Activated CD4-positive, alpha-beta T cell treated with anti-CD3 and anti-CD28 coated beads, Interleukin-2, amount 10 ng/mL, durations not matched to agents 24 days and 14 days (primary cell): ENCODE measurements at regions not wholly inside any gene's neighbourhood (a gene's known extent, or its start where the extent isn't known, plus 50 kb on each side); places are given as distances from the start of the nearest gene placed in this dataset.

Experiments used
- DNase-seq: peaks from one replicate; pipeline ENCODE4 v3.0.0; 2022
- H3K27ac Mint-ChIP-seq: one replicate; pipeline ENCODE4 v1.8.0; 2022; ENCODE audit warnings: mild to moderate bottlenecking, mixed read lengths
- H3K27me3 Mint-ChIP-seq: one replicate; pipeline ENCODE4 v1.8.0; 2022; ENCODE audit warnings: mixed read lengths
- H3K36me3 Mint-ChIP-seq: one replicate; pipeline ENCODE4 v1.8.0; 2022; ENCODE audit warnings: low read depth, mild to moderate bottlenecking, mixed read lengths
- H3K4me1 Mint-ChIP-seq: one replicate; pipeline ENCODE4 v1.8.0; 2021; ENCODE audit warnings: mixed read lengths
- H3K4me3 Mint-ChIP-seq: one replicate; pipeline ENCODE4 v1.8.0; 2022; ENCODE audit warnings: mild to moderate bottlenecking, moderate library complexity, mixed read lengths
- H3K9me3 Mint-ChIP-seq: one replicate; pipeline ENCODE4 v1.8.0; 2021; ENCODE audit warnings: mixed read lengths
- intact Hi-C: fragments of 100-400 bp; cut with micrococcal nuclease; formaldehyde crosslinking; loops from one replicate; pipeline ENCODE4 v1.15.1; 2023

DNA sequence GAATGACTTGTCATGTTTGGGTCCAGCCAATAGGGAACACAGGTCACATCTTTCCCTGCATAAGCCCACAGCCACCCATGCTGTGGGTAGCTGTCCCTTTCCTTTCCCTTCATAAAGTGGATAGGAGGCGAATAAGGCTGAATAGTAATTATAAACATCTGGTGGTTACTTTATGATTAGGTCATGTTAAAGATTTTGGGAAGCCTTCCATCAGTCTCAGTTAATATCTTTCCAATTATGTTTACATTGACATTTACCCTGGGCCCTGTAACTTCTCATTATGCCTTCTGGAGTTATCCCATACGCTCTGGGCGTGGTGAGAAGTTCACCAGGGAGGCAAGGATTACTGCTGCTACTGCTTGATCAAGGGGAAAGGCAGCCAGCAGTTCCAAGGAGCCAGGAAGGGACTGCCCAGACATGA, 197.2 kb downstream of the HLX start:
- Mint-ChIP-seq H3K9me3 (peaks cover 6% of the 10 kb centered on the region), H3K27ac (no peak overlapping the region), H3K36me3 (no peaks in the 10 kb centered on the region), H3K4me1 (peaks cover 2% of the 10 kb centered on the region), H3K4me3 (no peak overlapping the region), H3K27me3 (no peaks in the 10 kb centered on the region)
- intact Hi-C loops = no loop called here
- DNase-seq = no peak

DNA sequence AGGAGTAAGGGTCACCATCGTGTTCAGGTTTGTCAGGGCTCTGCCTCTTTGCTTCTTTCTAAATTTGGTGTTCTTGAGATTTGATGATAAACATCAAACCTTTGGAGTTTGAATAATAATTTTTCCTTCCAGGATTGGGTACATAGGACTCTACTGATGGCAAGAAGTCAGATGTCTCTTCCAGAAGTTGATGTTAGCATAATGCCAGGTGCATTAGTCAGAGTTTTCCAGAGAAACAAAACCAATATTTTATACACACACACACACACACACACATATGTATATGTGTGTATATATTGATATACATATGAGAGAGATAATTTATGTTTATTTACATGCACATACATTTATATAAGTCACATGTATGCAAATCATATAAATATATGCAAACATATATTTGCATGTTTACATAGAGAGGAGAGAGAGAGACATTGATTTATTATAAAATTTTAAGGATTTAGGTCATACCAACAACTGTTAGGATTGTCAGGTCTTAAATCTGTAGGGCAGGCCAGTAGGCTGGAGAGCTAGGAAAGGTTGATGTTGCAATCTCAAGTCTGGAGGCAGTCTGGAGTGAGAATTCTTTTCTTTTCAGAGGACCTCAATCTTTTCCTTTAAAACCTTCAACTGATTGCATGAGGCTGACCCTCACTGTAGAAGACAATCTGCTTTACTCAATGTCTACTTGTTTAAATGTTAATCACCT, 199.2 kb downstream of the HLX start:
- no peaks in the 10 kb centered on the region for H3K36me3 Mint-ChIP-seq
- H3K27me3 Mint-ChIP-seq = no peaks in the 10 kb centered on the region
- no peak for DNase-seq
- no peaks in the 10 kb centered on the region for H3K9me3 Mint-ChIP-seq
- intact Hi-C loops = no loop called here
- H3K4me1 Mint-ChIP-seq = peaks cover 2% of the 10 kb centered on the region
- no peak overlapping the region for H3K27ac Mint-ChIP-seq
- H3K4me3 Mint-ChIP-seq = no peak overlapping the region

GRCh38 chr1:221083902-221084301, 204.7 kb downstream of the HLX start:
- no peak overlapping the region for H3K4me3 Mint-ChIP-seq

GRCh38 chr1:221084681-221085080, 205.4 kb downstream of the HLX start:
- peaks cover 2% of the 10 kb centered on the region for H3K4me1 Mint-ChIP-seq
- H3K36me3 Mint-ChIP-seq = no peaks in the 10 kb centered on the region
- intact Hi-C loops = no loop called here
- no peak for DNase-seq
- H3K27ac Mint-ChIP-seq = peak overlapping the region; percentile 10
- H3K9me3 Mint-ChIP-seq = no peaks in the 10 kb centered on the region
- no peaks in the 10 kb centered on the region for H3K27me3 Mint-ChIP-seq
- H3K4me3 Mint-ChIP-seq = no peak overlapping the region

More at GRCh38 chr1:221083902-221084301, 204.7 kb downstream of the HLX start:
- no peaks in the 10 kb centered on the region for H3K27me3 Mint-ChIP-seq
- no peak overlapping the region for H3K27ac Mint-ChIP-seq
- no peak for DNase-seq
- intact Hi-C loops = no loop called here
- no peaks in the 10 kb centered on the region for H3K9me3 Mint-ChIP-seq
- H3K36me3 Mint-ChIP-seq = no peaks in the 10 kb centered on the region
- H3K4me1 Mint-ChIP-seq = peaks cover 2% of the 10 kb centered on the region

DNA sequence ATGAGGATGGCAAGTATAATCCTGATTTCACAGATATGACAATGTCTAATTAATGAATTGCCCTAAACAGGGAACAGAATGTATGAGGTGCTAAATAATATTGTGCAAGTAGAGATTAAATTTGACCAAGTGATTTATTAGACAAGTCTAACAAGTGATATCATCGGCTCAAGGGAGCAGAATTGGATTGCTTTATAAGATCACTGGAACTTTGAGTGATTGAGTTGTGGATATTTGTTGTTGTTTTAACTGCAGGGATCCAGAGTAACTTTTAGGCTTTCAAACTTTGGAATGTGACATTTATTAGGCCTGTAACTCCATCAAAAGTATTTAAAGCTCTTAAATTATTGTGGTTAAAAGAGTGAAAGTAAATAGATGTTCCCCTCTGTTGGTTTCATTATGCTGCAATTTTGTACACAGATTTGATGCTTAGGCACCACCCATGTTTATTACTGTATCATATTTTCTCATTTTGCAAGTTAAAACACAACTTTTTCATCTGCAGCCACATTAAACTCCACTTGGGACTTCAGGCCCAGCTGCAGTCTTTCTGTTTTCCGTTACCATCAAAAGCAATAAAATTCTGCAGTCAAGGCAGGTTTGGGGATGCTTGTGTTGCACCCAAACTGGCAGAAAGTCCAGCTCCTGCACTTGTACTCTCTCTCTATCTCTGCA, 206.6 kb downstream of the HLX start:
- H3K36me3 Mint-ChIP-seq = no peaks in the 10 kb centered on the region
- no peak overlapping the region for H3K4me3 Mint-ChIP-seq
- no peaks in the 10 kb centered on the region for H3K9me3 Mint-ChIP-seq
- no peak overlapping the region for H3K27ac Mint-ChIP-seq
- intact Hi-C loops = no loop called here
- H3K4me1 Mint-ChIP-seq = peaks cover 2% of the 10 kb centered on the region
- DNase-seq = no peak
- no peaks in the 10 kb centered on the region for H3K27me3 Mint-ChIP-seq

DNA sequence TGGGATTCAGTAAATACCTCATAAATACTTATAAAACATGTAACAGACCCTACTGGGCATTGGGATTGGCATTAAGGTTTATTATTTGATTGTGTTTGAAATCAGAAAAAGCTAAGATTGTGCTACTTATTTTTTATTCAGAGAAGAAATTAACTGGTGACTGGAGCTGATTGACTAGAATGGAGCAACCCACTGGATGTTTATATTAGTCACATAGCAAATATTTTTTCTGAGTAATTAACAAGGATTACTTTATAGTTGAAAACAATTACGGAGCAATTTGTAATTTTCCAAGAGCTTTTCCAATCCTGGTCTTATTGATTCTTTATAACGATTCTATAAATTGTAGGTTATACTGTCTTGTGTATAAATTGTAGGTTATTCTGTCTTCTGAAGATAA, 208.7 kb downstream of the HLX start:
- H3K36me3 Mint-ChIP-seq = no peaks in the 10 kb centered on the region
- H3K27ac Mint-ChIP-seq = no peak overlapping the region
- intact Hi-C loops = no loop called here

GRCh38 chr1:221089273-221089672, 210.0 kb downstream of the HLX start:
- Mint-ChIP-seq H3K4me1 (peaks cover 2% of the 10 kb centered on the region), H3K9me3 (no peaks in the 10 kb centered on the region), H3K4me3 (no peak overlapping the region), H3K27me3 (no peaks in the 10 kb centered on the region), H3K27ac (no peak overlapping the region), H3K36me3 (no peaks in the 10 kb centered on the region)
- no peak for DNase-seq
- intact Hi-C loops = no loop called here

More for the DNA sequence above, 208.7 kb downstream of the HLX start:
- no peak for DNase-seq
- Mint-ChIP-seq H3K4me3 (no peak overlapping the region), H3K9me3 (no peaks in the 10 kb centered on the region), H3K27me3 (no peaks in the 10 kb centered on the region), H3K4me1 (peaks cover 2% of the 10 kb centered on the region)

GRCh38 chr1:221089803-221090202, 210.6 kb downstream of the HLX start:
- Mint-ChIP-seq H3K27ac (no peak overlapping the region), H3K27me3 (no peaks in the 10 kb centered on the region), H3K9me3 (no peaks in the 10 kb centered on the region), H3K4me1 (no peaks in the 10 kb centered on the region), H3K36me3 (no peaks in the 10 kb centered on the region), H3K4me3 (no peak overlapping the region)
- intact Hi-C loops = no loop called here
- no peak for DNase-seq

DNA sequence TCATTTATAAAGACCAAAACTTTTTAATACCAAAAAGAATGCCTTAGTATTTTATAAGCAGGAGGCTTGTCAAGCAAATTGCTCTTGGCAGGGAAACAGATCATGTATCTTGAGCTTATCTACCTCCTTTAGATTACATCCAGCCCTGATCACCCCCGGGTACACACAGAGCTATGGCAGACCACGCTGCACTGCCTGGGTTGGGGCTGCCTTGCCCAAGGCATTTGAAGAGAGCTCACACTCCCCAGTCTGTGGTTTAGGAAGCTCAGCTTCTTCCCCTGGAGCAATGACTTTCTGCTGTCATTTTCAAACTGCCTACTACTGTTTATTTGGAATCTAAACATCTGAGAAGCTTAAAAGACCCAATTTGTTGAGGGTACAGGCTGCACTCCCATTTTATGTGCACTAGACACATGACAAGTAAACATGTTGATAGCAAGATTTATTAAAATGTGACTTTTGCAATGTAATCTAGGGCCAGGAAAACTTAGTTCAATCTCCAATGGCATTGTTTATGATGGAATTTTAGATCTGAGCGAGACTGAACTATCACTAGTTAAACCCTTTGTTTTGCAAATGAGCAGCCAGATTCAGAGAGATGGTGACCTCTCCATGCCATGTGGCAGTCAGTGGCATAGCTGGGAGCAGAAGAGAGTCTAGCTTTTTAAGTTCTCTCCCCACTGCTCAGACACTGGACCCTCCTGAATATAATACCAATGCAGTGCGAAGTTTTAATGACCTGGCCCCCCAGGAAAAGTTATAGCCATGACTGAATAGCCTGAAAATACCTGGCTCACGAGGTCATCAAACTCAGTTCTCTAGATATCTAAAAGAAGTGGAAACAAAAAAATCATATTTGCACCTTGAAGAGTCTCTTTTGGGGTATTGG, 214.9 kb downstream of the HLX start:
- Mint-ChIP-seq H3K27ac (no peak overlapping the region), H3K9me3 (no peaks in the 10 kb centered on the region), H3K27me3 (no peaks in the 10 kb centered on the region), H3K4me3 (no peak overlapping the region), H3K36me3 (no peaks in the 10 kb centered on the region), H3K4me1 (no peaks in the 10 kb centered on the region)
- intact Hi-C loops = no loop called here
- no peak for DNase-seq

DNA sequence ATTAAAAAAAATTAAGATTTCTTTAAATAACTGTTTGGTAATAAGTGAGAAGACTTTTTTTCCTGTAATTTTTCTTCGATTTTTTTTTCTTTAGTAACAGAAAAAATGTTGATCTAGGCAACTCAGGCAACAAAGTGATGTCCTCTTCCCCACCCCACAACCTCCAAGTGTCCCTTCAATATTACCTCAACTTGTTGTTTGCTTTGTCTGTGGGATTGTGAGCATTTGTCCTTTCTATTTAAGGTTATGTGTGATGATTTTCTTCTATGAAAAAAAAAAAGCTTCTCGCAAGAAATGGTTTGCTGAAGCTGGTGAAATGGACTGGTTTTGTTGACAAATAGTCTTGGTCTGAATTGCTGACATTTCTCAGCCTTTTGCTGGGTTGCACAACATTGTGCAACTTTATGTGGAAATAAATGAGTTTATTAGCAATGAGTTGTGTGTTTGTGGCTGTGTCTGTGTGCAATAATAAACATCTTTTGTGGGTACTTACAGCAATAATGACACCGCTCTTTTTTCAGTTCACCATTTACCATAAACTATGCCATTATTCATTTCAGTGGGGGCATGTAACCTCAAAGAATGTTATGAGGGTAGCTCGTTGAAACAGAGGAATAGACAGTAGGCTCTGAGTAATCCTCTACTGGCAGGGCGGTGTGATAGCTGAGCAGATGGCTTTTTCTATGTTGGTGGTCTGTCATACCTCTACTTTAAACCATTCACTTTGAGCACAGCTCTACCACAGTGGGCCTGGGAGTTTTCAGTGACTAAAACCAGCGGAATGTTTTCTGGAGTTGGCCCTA, 218.4 kb downstream of the HLX start:
- H3K9me3 Mint-ChIP-seq = no peaks in the 10 kb centered on the region
- H3K4me1 Mint-ChIP-seq = peaks cover 5% of the 10 kb centered on the region
- intact Hi-C loops = no loop called here

DNA sequence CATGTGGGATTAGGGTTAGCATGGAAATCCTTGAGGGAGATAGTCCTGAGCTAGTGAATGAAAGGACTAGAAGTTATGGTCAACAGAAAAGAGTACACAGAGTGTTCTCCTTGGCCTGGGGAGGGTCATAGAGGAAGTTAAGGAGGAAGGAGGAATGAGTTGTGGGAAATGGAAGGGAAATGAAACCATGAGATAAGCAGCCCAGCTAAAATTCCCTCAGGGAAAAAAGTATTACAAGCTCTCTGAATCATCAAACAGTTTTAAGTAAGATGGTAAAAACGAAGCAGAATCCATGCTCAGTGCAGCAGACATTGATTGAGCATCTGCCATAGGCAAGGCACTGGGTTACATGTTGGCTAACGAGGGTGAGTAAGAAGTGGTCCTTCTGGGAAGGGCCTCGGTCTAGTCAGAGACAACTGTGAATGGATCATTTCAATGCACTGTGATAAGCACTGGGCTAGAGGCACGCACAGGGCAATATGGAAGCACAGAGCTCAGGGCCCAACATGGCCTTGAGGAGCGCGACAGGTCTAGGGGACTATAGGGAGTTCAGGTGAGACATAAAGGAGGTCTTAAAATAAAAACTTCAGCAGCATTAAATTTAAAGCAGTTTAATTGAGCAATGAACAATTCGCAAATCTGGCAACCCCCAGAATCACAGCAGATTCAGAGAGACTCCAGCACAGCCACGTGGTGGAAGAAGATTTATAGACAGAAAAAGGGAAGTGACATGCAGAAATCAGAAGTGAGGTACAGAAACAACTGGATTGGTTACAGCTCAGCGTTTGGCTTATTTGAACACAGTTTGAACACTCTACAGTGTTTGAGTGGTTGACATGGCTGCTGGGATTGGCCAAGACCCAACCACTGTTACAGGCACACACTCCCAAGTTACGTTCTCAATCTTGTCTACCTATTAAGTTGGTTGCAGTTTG, 219.5 kb downstream of the HLX start:
- Mint-ChIP-seq H3K9me3 (peaks cover 2% of the 10 kb centered on the region), H3K27ac (no peak overlapping the region), H3K36me3 (no peaks in the 10 kb centered on the region), H3K4me3 (no peak overlapping the region), H3K4me1 (peaks cover 5% of the 10 kb centered on the region), H3K27me3 (no peaks in the 10 kb centered on the region)
- DNase-seq = no peak
- intact Hi-C loops = no loop called here

More for the DNA sequence above, 218.4 kb downstream of the HLX start:
- Mint-ChIP-seq H3K36me3 (no peaks in the 10 kb centered on the region), H3K4me3 (no peak overlapping the region), H3K27ac (no peak overlapping the region), H3K27me3 (no peaks in the 10 kb centered on the region)
- no peak for DNase-seq

- peak overlapping the region; percentile 55 for H3K27ac Mint-ChIP-seq
- no peak for DNase-seq
- peaks cover 5% of the 10 kb centered on the region for H3K4me1 Mint-ChIP-seq
- peaks cover 4% of the 10 kb centered on the region for H3K9me3 Mint-ChIP-seq
- H3K27me3 Mint-ChIP-seq = no peaks in the 10 kb centered on the region
- H3K36me3 Mint-ChIP-seq = no peaks in the 10 kb centered on the region
- intact Hi-C loops = loop anchor here (2.0 kb wide), 1 partner anchor 31 kb away; no protein-coding TSS in a partner anchor
- no peak overlapping the region for H3K4me3 Mint-ChIP-seq
These were observed 220.7 kb downstream of the HLX start for GRCh38 chr1:221099747-221100595.
